ENCODE measurements at regions not wholly inside any gene's neighbourhood (a gene's known extent, or its start where the extent isn't known, plus 50 kb on each side); places are given as distances from the start of the nearest gene placed in this dataset.

- Histone ChIP-seq H2BK12ac (ENCODE audit: insufficient read length, low read depth, low read length) (no peak overlapping the region), H2BK20ac (ENCODE audit: low read depth, low read length, poor library complexity, severe bottlenecking) (no peak overlapping the region), H2BK5ac (ENCODE audit: insufficient read length, low read length) (no peak overlapping the region), H3K4ac (ENCODE audit: low read depth, low read length) (no peak overlapping the region), H3K23ac (ENCODE audit: insufficient read length, low read depth, low read length) (no peak overlapping the region), H3K9ac (ENCODE audit: extremely low read depth, insufficient read length, low read length) (no peak overlapping the region), H3K23me2 (ENCODE audit: insufficient read length, low read depth, low read length, poor library complexity, severe bottlenecking) (no peaks in the 10 kb centered on the region), H3K14ac (ENCODE audit: insufficient read depth, low read length) (no peak overlapping the region), H3T11ph (ENCODE audit: low read length) (no peak overlapping the region), H2BK15ac (ENCODE audit: low read depth, low read length) (no peak overlapping the region), H3K56ac (ENCODE audit: insufficient read length, low read depth, low read length) (no peak overlapping the region), H3K79me1 (ENCODE audit: insufficient read depth, low read depth, low read length, poor library complexity, severe bottlenecking) (no peaks in the 10 kb centered on the region), H4K8ac (replicated peaks; ENCODE audit: insufficient read length, low read depth, low read length) (no peak overlapping the region), H3K27me3 (ENCODE audit: insufficient read depth, low read length) (no peaks in the 10 kb centered on the region), H2AFZ (ENCODE audit: low read length) (no peak overlapping the region), H3K4me2 (ENCODE audit: insufficient read depth, insufficient read length, low read length) (no peak overlapping the region), H3K4me1 (ENCODE audit: insufficient read depth, low read length) (no peaks in the 10 kb centered on the region), H2AK5ac (ENCODE audit: insufficient read length, low read length) (no peak overlapping the region), H3K9me3 (ENCODE audit: control insufficient read depth, low read depth, low read length) (no peaks in the 10 kb centered on the region), H2BK120ac (ENCODE audit: low read depth, low read length, poor library complexity, severe bottlenecking) (no peak overlapping the region), H3K18ac (ENCODE audit: insufficient read length, low read depth, low read length) (no peak overlapping the region), H4K5ac (ENCODE audit: insufficient read length, low read depth, low read length) (no peak overlapping the region), H3K79me2 (ENCODE audit: insufficient read depth, low read length) (no peaks in the 10 kb centered on the region), H3K27ac (ENCODE audit: insufficient read length, low read depth, low read length) (no peak overlapping the region), H4K91ac (ENCODE audit: insufficient read length, low read depth, low read length) (no peak overlapping the region), H4K20me1 (ENCODE audit: control insufficient read depth, insufficient read depth, insufficient read length) (no peaks in the 10 kb centered on the region)
- TF ChIP-seq CTCF (conservative IDR thresholded peaks at IDR 0.05): no peak
- no peaks in the 10 kb centered on the region for H3K9me3 Mint-ChIP-seq
- no peaks in the 10 kb centered on the region for H3K4me1 Mint-ChIP-seq
- no peak overlapping the region for H3K27ac Mint-ChIP-seq
- DNase-seq: no peak
- no CpG with 5 or more reads among the region's 2 CpGs for WGBS (ENCODE audit: extremely low coverage, insufficient read length, low lambda C conversion rate)
- H3K4me3 Mint-ChIP-seq: no peak overlapping the region
- no peaks in the 10 kb centered on the region for H3K36me3 Mint-ChIP-seq (ENCODE audit: insufficient read depth in 1 of 3, low read depth in 3 of 3)
- no peaks in the 10 kb centered on the region; the same call in none of the 2 replicates for H3K27me3 Mint-ChIP-seq (ENCODE audit: low read depth)
Observed at GRCh38 chr5:42962124-42962523, 78.0 kb downstream of the ANXA2R start.

Measured in H9 (cell line).